ENCODE measurements at regions not wholly inside any gene's neighbourhood (a gene's known extent, or its start where the extent isn't known, plus 50 kb on each side); places are given as distances from the start of the nearest gene placed in this dataset.

- H3K9me3 ChIP-seq = no peaks in the 10 kb centered on the region
- DNase-seq = peak; percentile 72
- no peaks in the 10 kb centered on the region for H3K27me3 ChIP-seq
- no peak overlapping the region for H3K4me3 ChIP-seq
- no peaks in the 10 kb centered on the region for H3K36me3 ChIP-seq
Measured at GRCh38 chr12:91349476-91349875, 166.9 kb upstream of the DCN start.

- Histone ChIP-seq H3K9me3 (no peaks in the 10 kb centered on the region), H3K27me3 (no peaks in the 10 kb centered on the region), H3K36me3 (no peaks in the 10 kb centered on the region), H3K4me3 (no peak overlapping the region)
- DNase-seq = no peak
Measured at GRCh38 chr12:91347481-91348214, 165.0 kb upstream of the DCN start.

GRCh38 chr12:91346827-91347226, 164.2 kb upstream of the DCN start:
- Histone ChIP-seq H3K36me3 (no peaks in the 10 kb centered on the region), H3K27me3 (no peaks in the 10 kb centered on the region), H3K4me3 (no peak overlapping the region), H3K9me3 (no peaks in the 10 kb centered on the region)
- DNase-seq = no peak

- Histone ChIP-seq H3K36me3 (no peaks in the 10 kb centered on the region), H3K4me3 (no peak overlapping the region), H3K9me3 (no peaks in the 10 kb centered on the region), H3K27me3 (no peaks in the 10 kb centered on the region)
- DNase-seq = no peak
Measured at GRCh38 chr12:91344408-91344807, 161.8 kb upstream of the DCN start.

- H3K27me3 ChIP-seq = no peaks in the 10 kb centered on the region
- H3K36me3 ChIP-seq = no peaks in the 10 kb centered on the region
- no peak for DNase-seq
- H3K9me3 ChIP-seq = no peaks in the 10 kb centered on the region
- no peak overlapping the region for H3K4me3 ChIP-seq
Measured at GRCh38 chr12:91343010-91343409, 160.4 kb upstream of the DCN start.

GRCh38 chr12:91339106-91339505, 156.5 kb upstream of the DCN start:
- Histone ChIP-seq H3K9me3 (no peaks in the 10 kb centered on the region), H3K27me3 (no peaks in the 10 kb centered on the region), H3K36me3 (no peaks in the 10 kb centered on the region), H3K4me3 (no peak overlapping the region)
- DNase-seq = no peak

- Histone ChIP-seq H3K36me3 (no peaks in the 10 kb centered on the region), H3K27me3 (no peaks in the 10 kb centered on the region), H3K9me3 (no peaks in the 10 kb centered on the region), H3K4me3 (no peak overlapping the region)
- DNase-seq = no peak
Measured at GRCh38 chr12:91335699-91336098, 153.1 kb upstream of the DCN start.

GRCh38 chr12:91333966-91334365, 151.3 kb upstream of the DCN start:
- DNase-seq = no peak
- no peaks in the 10 kb centered on the region for H3K36me3 ChIP-seq

GRCh38 chr12:91332302-91332701, 149.7 kb upstream of the DCN start:
- H3K9me3 ChIP-seq = no peaks in the 10 kb centered on the region
- no peak overlapping the region for H3K4me3 ChIP-seq
- H3K36me3 ChIP-seq = no peaks in the 10 kb centered on the region
- DNase-seq = no peak
- H3K27me3 ChIP-seq = no peaks in the 10 kb centered on the region

More at GRCh38 chr12:91333966-91334365, 151.3 kb upstream of the DCN start:
- no peaks in the 10 kb centered on the region for H3K9me3 ChIP-seq
- H3K27me3 ChIP-seq = no peaks in the 10 kb centered on the region
- H3K4me3 ChIP-seq = no peak overlapping the region

- no peak for DNase-seq
- Histone ChIP-seq H3K27me3 (no peaks in the 10 kb centered on the region), H3K36me3 (no peaks in the 10 kb centered on the region), H3K4me3 (no peak overlapping the region), H3K9me3 (no peaks in the 10 kb centered on the region)
Measured at GRCh38 chr12:91331371-91331770, 148.8 kb upstream of the DCN start.

GRCh38 chr12:91328451-91328850, 145.8 kb upstream of the DCN start:
- H3K9me3 ChIP-seq = no peaks in the 10 kb centered on the region
- H3K36me3 ChIP-seq = no peaks in the 10 kb centered on the region
- H3K4me3 ChIP-seq = no peak overlapping the region
- H3K27me3 ChIP-seq = no peaks in the 10 kb centered on the region
- no peak for DNase-seq

- Histone ChIP-seq H3K9me3 (no peaks in the 10 kb centered on the region), H3K36me3 (no peaks in the 10 kb centered on the region), H3K27me3 (no peaks in the 10 kb centered on the region), H3K4me3 (no peak overlapping the region)
- peak; percentile 48 for DNase-seq
Measured at GRCh38 chr12:91327889-91328288, 145.3 kb upstream of the DCN start.

GRCh38 chr12:91327131-91327530, 144.5 kb upstream of the DCN start:
- DNase-seq = no peak
- Histone ChIP-seq H3K4me3 (no peak overlapping the region), H3K27me3 (no peaks in the 10 kb centered on the region), H3K36me3 (no peaks in the 10 kb centered on the region), H3K9me3 (no peaks in the 10 kb centered on the region)

GRCh38 chr12:91326058-91327027, 143.7 kb upstream of the DCN start:
- Histone ChIP-seq H3K9me3 (no peaks in the 10 kb centered on the region), H3K27me3 (no peaks in the 10 kb centered on the region), H3K36me3 (no peaks in the 10 kb centered on the region), H3K4me3 (no peak overlapping the region)
- peak; percentile 15 for DNase-seq

GRCh38 chr12:91320999-91321398, 138.4 kb upstream of the DCN start:
- no peak overlapping the region for H3K4me3 ChIP-seq
- DNase-seq = no peak
- no peaks in the 10 kb centered on the region for H3K36me3 ChIP-seq
- no peaks in the 10 kb centered on the region for H3K27me3 ChIP-seq
- no peaks in the 10 kb centered on the region for H3K9me3 ChIP-seq

GRCh38 chr12:91319071-91319760, 136.6 kb upstream of the DCN start:
- peaks cover 5% of the 10 kb centered on the region; the same call in 1 of the 2 replicates for H3K9me3 ChIP-seq
- no peak for DNase-seq
- no peaks in the 10 kb centered on the region for H3K27me3 ChIP-seq
- H3K4me3 ChIP-seq = no peak overlapping the region
- H3K36me3 ChIP-seq = no peaks in the 10 kb centered on the region

- no peak for DNase-seq
- no peaks in the 10 kb centered on the region for H3K27me3 ChIP-seq
- no peaks in the 10 kb centered on the region for H3K36me3 ChIP-seq
- H3K9me3 ChIP-seq = peaks cover 5% of the 10 kb centered on the region; the same call in 1 of the 2 replicates
- no peak overlapping the region for H3K4me3 ChIP-seq
Measured at GRCh38 chr12:91317306-91317705, 134.7 kb upstream of the DCN start.

Data from MG63 (cell line).